ENCODE measurements at regions not wholly inside any gene's neighbourhood (a gene's known extent, or its start where the extent isn't known, plus 50 kb on each side); places are given as distances from the start of the nearest gene placed in this dataset.
A peak's percentile ranks its signal among the peaks of the same experiment; 100 is the strongest.

- in situ Hi-C loops (cut with HindIII; ENCODE audit: low pct_ligation_motif_present, low pct_unique_long_range_greater_than_20kb, low sequenced_read_pairs), result no loop called here
- DNase-seq, result no peak
Measured at GRCh38 chr6:8279041-8279805, 156.1 kb downstream of the SLC35B3 start.

GRCh38 chr6:8278562-8278961 lies 156.8 kb downstream of the SLC35B3 start:
- DNase-seq, result no peak
- in situ Hi-C loops (cut with HindIII; ENCODE audit: low pct_ligation_motif_present, low pct_unique_long_range_greater_than_20kb, low sequenced_read_pairs), result no loop called here

- DNase-seq, result no peak
- in situ Hi-C loops (cut with HindIII; ENCODE audit: low pct_ligation_motif_present, low pct_unique_long_range_greater_than_20kb, low sequenced_read_pairs), result no loop called here
Measured at GRCh38 chr6:8277769-8278168, 157.6 kb downstream of the SLC35B3 start.

- no peak for DNase-seq
- in situ Hi-C loops (cut with HindIII; ENCODE audit: low pct_ligation_motif_present, low pct_unique_long_range_greater_than_20kb, low sequenced_read_pairs), result no loop called here
Measured at GRCh38 chr6:8276148-8276547, 159.2 kb downstream of the SLC35B3 start.

- in situ Hi-C loops (cut with HindIII; ENCODE audit: low pct_ligation_motif_present, low pct_unique_long_range_greater_than_20kb, low sequenced_read_pairs), result no loop called here
- no peak for DNase-seq
Measured at GRCh38 chr6:8275667-8276066, 159.7 kb downstream of the SLC35B3 start.

- DNase-seq, result no peak
- in situ Hi-C loops (cut with HindIII; ENCODE audit: low pct_ligation_motif_present, low pct_unique_long_range_greater_than_20kb, low sequenced_read_pairs), result no loop called here
Measured at GRCh38 chr6:8274226-8274625, 161.1 kb downstream of the SLC35B3 start.

GRCh38 chr6:8269872-8270454 lies 165.4 kb downstream of the SLC35B3 start:
- in situ Hi-C loops (cut with HindIII; ENCODE audit: low pct_ligation_motif_present, low pct_unique_long_range_greater_than_20kb, low sequenced_read_pairs), result no loop called here

GRCh38 chr6:8269094-8269493 lies 166.3 kb downstream of the SLC35B3 start:
- no peak for DNase-seq
- in situ Hi-C loops (cut with HindIII; ENCODE audit: low pct_ligation_motif_present, low pct_unique_long_range_greater_than_20kb, low sequenced_read_pairs), result no loop called here

More at GRCh38 chr6:8269872-8270454, 165.4 kb downstream of the SLC35B3 start:
- no peak for DNase-seq

GRCh38 chr6:8268606-8269005 lies 166.3 kb upstream of the EEF1E1 start:
- in situ Hi-C loops (cut with HindIII; ENCODE audit: low pct_ligation_motif_present, low pct_unique_long_range_greater_than_20kb, low sequenced_read_pairs), result no loop called here
- no peak for DNase-seq

- DNase-seq, result no peak
- in situ Hi-C loops (cut with HindIII; ENCODE audit: low pct_ligation_motif_present, low pct_unique_long_range_greater_than_20kb, low sequenced_read_pairs), result no loop called here
Measured at GRCh38 chr6:8268156-8268555, 165.8 kb upstream of the EEF1E1 start.

GRCh38 chr6:8260610-8261009 lies 158.3 kb upstream of the EEF1E1 start:
- in situ Hi-C loops (cut with HindIII; ENCODE audit: low pct_ligation_motif_present, low pct_unique_long_range_greater_than_20kb, low sequenced_read_pairs), result no loop called here
- DNase-seq, result no peak

GRCh38 chr6:8246403-8246802 lies 144.1 kb upstream of the EEF1E1 start:
- no peak for DNase-seq
- in situ Hi-C loops (cut with HindIII; ENCODE audit: low pct_ligation_motif_present, low pct_unique_long_range_greater_than_20kb, low sequenced_read_pairs), result no loop called here

- DNase-seq, result no peak
- in situ Hi-C loops (cut with HindIII; ENCODE audit: low pct_ligation_motif_present, low pct_unique_long_range_greater_than_20kb, low sequenced_read_pairs), result no loop called here
Measured at GRCh38 chr6:8245726-8246125, 143.4 kb upstream of the EEF1E1 start.

- DNase-seq, result peak; percentile 11
Measured at GRCh38 chr6:8243475-8243874, 141.1 kb upstream of the EEF1E1 start.

GRCh38 chr6:8242885-8243284 lies 140.5 kb upstream of the EEF1E1 start:
- no peak for DNase-seq
- in situ Hi-C loops (cut with HindIII; ENCODE audit: low pct_ligation_motif_present, low pct_unique_long_range_greater_than_20kb, low sequenced_read_pairs), result no loop called here

More at GRCh38 chr6:8243475-8243874, 141.1 kb upstream of the EEF1E1 start:
- in situ Hi-C loops (cut with HindIII; ENCODE audit: low pct_ligation_motif_present, low pct_unique_long_range_greater_than_20kb, low sequenced_read_pairs), result no loop called here

GRCh38 chr6:8240301-8240700 lies 138.0 kb upstream of the EEF1E1 start:
- DNase-seq, result peak; percentile 69
- in situ Hi-C loops (cut with HindIII; ENCODE audit: low pct_ligation_motif_present, low pct_unique_long_range_greater_than_20kb, low sequenced_read_pairs), result no loop called here

- in situ Hi-C loops (cut with HindIII; ENCODE audit: low pct_ligation_motif_present, low pct_unique_long_range_greater_than_20kb, low sequenced_read_pairs), result no loop called here
- no peak for DNase-seq
Measured at GRCh38 chr6:8238773-8239683, 136.7 kb upstream of the EEF1E1 start.

GRCh38 chr6:8237668-8238067 lies 135.3 kb upstream of the EEF1E1 start:
- no peak for DNase-seq
- in situ Hi-C loops (cut with HindIII; ENCODE audit: low pct_ligation_motif_present, low pct_unique_long_range_greater_than_20kb, low sequenced_read_pairs), result no loop called here

- no peak for DNase-seq
- in situ Hi-C loops (cut with HindIII; ENCODE audit: low pct_ligation_motif_present, low pct_unique_long_range_greater_than_20kb, low sequenced_read_pairs), result no loop called here
Measured at GRCh38 chr6:8236956-8237355, 134.6 kb upstream of the EEF1E1 start.

Measured in ACHN (cell line).